Loucy (cell line): ENCODE measurements at regions not wholly inside any gene's neighbourhood (a gene's known extent, or its start where the extent isn't known, plus 50 kb on each side); places are given as distances from the start of the nearest gene placed in this dataset.

Experiments used
- EZH2phosphoT487 ChIP-seq: fragments of 200-600 bp; IDR thresholded peaks from 2 replicates; pipeline ENCODE4 v1.6.1; 2018; ENCODE audit warnings: antibody characterized with exemption, mild to moderate bottlenecking, moderate library complexity, borderline replicate concordance
- TF ChIP-seq, protein P1 (sequence below): fragments of 200-600 bp; sonication (generic); conservative IDR thresholded peaks from 2 replicates; pipeline ENCODE4 v1.5.1; 2014; ENCODE audit warnings: mild to moderate bottlenecking, antibody characterized with exemption, low read length

DNA sequence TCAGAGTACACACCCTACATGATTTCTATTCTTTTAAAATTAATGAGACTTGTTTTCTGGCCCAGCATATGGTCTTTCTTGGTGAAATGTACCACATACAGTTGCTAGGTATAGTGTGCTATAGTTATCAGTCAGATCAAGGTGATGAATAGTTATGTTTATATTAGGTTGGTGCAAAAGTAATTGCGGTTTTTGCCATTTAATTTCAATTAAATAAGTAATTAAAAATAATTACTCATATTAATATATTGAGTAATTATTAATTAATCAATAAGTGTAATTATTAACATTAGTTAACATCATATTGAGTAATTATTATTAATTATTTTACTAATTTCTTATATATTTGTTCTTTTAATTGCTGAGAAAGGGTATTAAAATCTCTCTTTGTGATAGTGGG lies 56.1 kb downstream of the MYEOV start:
- TF ChIP-seq, protein P1, sequence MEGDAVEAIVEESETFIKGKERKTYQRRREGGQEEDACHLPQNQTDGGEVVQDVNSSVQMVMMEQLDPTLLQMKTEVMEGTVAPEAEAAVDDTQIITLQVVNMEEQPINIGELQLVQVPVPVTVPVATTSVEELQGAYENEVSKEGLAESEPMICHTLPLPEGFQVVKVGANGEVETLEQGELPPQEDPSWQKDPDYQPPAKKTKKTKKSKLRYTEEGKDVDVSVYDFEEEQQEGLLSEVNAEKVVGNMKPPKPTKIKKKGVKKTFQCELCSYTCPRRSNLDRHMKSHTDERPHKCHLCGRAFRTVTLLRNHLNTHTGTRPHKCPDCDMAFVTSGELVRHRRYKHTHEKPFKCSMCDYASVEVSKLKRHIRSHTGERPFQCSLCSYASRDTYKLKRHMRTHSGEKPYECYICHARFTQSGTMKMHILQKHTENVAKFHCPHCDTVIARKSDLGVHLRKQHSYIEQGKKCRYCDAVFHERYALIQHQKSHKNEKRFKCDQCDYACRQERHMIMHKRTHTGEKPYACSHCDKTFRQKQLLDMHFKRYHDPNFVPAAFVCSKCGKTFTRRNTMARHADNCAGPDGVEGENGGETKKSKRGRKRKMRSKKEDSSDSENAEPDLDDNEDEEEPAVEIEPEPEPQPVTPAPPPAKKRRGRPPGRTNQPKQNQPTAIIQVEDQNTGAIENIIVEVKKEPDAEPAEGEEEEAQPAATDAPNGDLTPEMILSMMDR: no peak
- TF ChIP-seq EZH2phosphoT487: no peak
